HG03521 (cell line): ENCODE measurements at regions not wholly inside any gene's neighbourhood (a gene's known extent, or its start where the extent isn't known, plus 50 kb on each side); places are given as distances from the start of the nearest gene placed in this dataset.
A peak's percentile ranks its signal among the peaks of the same experiment; 100 is the strongest.

Experiments used
- ATAC-seq: cut with Tn5 transposase; IDR thresholded peaks from one replicate; pipeline ENCODE4 v1.9.1; 2021; ENCODE audit warnings: mild to moderate bottlenecking, moderate library complexity; ENCODE audit not compliant: unreplicated experiment

- no peak for ATAC-seq
These were observed 228.0 kb upstream of the LDB2 start for GRCh38 chr4:17126321-17126966.

GRCh38 chr4:17124767-17125166 is 226.3 kb upstream of the LDB2 start:
- no peak for ATAC-seq

GRCh38 chr4:17120761-17121160 is 222.3 kb upstream of the LDB2 start:
- ATAC-seq, result no peak

- ATAC-seq, result no peak
These were observed 219.3 kb upstream of the LDB2 start for GRCh38 chr4:17117746-17118145.

- ATAC-seq, result no peak
These were observed 217.1 kb upstream of the LDB2 start for GRCh38 chr4:17115583-17115982.

- no peak for ATAC-seq
These were observed 213.8 kb upstream of the LDB2 start for GRCh38 chr4:17112292-17112659.

- ATAC-seq, result no peak
These were observed 210.7 kb upstream of the LDB2 start for GRCh38 chr4:17109126-17109525.

- no peak for ATAC-seq
These were observed 204.8 kb upstream of the LDB2 start for GRCh38 chr4:17103231-17103630.

- no peak for ATAC-seq
These were observed 200.6 kb upstream of the LDB2 start for GRCh38 chr4:17098996-17099395.

GRCh38 chr4:17098401-17098800 is 200.0 kb upstream of the LDB2 start:
- ATAC-seq, result no peak

GRCh38 chr4:17097362-17097761 is 198.9 kb upstream of the LDB2 start:
- no peak for ATAC-seq

GRCh38 chr4:17096692-17097091 is 198.2 kb upstream of the LDB2 start:
- no peak for ATAC-seq

- ATAC-seq, result no peak
These were observed 197.3 kb upstream of the LDB2 start for GRCh38 chr4:17095771-17096170.

GRCh38 chr4:17094876-17095210 is 196.4 kb upstream of the LDB2 start:
- no peak for ATAC-seq

- ATAC-seq, result no peak
These were observed 195.9 kb upstream of the LDB2 start for GRCh38 chr4:17094159-17094875.

- ATAC-seq, result no peak
These were observed 195.0 kb upstream of the LDB2 start for GRCh38 chr4:17093481-17093880.

- ATAC-seq, result peak; percentile 90
These were observed 194.4 kb upstream of the LDB2 start for GRCh38 chr4:17092736-17093437.

GRCh38 chr4:17091104-17091503 is 192.7 kb upstream of the LDB2 start:
- no peak for ATAC-seq

- ATAC-seq, result no peak
These were observed 191.6 kb upstream of the LDB2 start for GRCh38 chr4:17090063-17090462.

- no peak for ATAC-seq
These were observed 187.0 kb upstream of the LDB2 start for GRCh38 chr4:17085416-17085815.

- no peak for ATAC-seq
These were observed 183.7 kb upstream of the LDB2 start for GRCh38 chr4:17082186-17082585.

- no peak for ATAC-seq
These were observed 182.7 kb upstream of the LDB2 start for GRCh38 chr4:17081179-17081578.
